ENCODE measurements at regions not wholly inside any gene's neighbourhood (a gene's known extent, or its start where the extent isn't known, plus 50 kb on each side); places are given as distances from the start of the nearest gene placed in this dataset.

GRCh38 chr1:175833502-175833901 lies 90.1 kb upstream of the TNR start:
- Histone ChIP-seq H3K4me2 (ENCODE audit: insufficient read depth in 1 of 2, low read depth in 2 of 2, low read length in 2 of 2) (no peak overlapping the region), H3K79me1 (ENCODE audit: low read depth, low read length) (no peaks in the 10 kb centered on the region), H3K14ac (ENCODE audit: insufficient read length) (no peak overlapping the region), H3K56ac (replicated peaks; ENCODE audit: insufficient read length, low read depth, low read length) (no peak overlapping the region), H2BK12ac (ENCODE audit: low read depth, low read length) (no peak overlapping the region), H3K4me1 (replicated peaks in 1 of 4; ENCODE audit: control insufficient read depth in 3 of 4, insufficient read depth in 4 of 4, low read length in 3 of 4) (peaks cover 0 to 16% (median under 1%) of the 10 kb centered on the region in 4 experiments; a peak in 5 of 7 replicates), H2BK20ac (ENCODE audit: low read length) (peak overlapping the region; percentile 90; the same call in 1 of the 2 replicates), H3K27ac (ENCODE audit: low read depth, low read length) (no peak overlapping the region), H3K79me2 (ENCODE audit: control insufficient read depth in 1 of 2, insufficient read depth in 2 of 2, low read length in 2 of 2) (no peaks in the 10 kb centered on the region), H2AFZ (ENCODE audit: low read length) (no peak overlapping the region), H3K4ac (replicated peaks; ENCODE audit: insufficient read length, low read depth, low read length) (no peak overlapping the region), H3K36me3 (ENCODE audit: control insufficient read depth in 2 of 4, insufficient read depth in 4 of 4, low read length in 3 of 4) (no peaks in the 10 kb centered on the region), H2BK120ac (replicated peaks; ENCODE audit: low read depth, low read length) (peak overlapping the region; percentile 12), H3K9me3 (ENCODE audit: insufficient read depth in 2 of 2, low read depth in 1 of 2, low read length in 1 of 2) (peaks cover 0 to 1% of the 10 kb centered on the region in 2 experiments; a peak in 2 of 4 replicates), H4K8ac (ENCODE audit: extremely low read depth, insufficient read depth, low read length) (no peak overlapping the region), H2AK5ac (ENCODE audit: low read depth, low read length) (no peak overlapping the region), H2BK15ac (ENCODE audit: low read length) (no peak overlapping the region), H2BK5ac (ENCODE audit: low read depth, low read length) (no peak overlapping the region), H3K23me2 (ENCODE audit: low read depth, low read length) (no peaks in the 10 kb centered on the region), H4K20me1 (replicated peaks in 1 of 2; ENCODE audit: control insufficient read depth in 1 of 2, insufficient read depth in 2 of 2, low read length in 2 of 2) (no peaks in the 10 kb centered on the region), H3K4me3 (ENCODE audit: extremely low read depth in 1 of 4, insufficient read depth in 2 of 4, low read depth in 3 of 4, low read length in 4 of 4) (no peak overlapping the region), H3K9ac (replicated peaks in 1 of 4; ENCODE audit: extremely low read depth in 1 of 4, low read depth in 3 of 4, low read length in 3 of 4) (no peak overlapping the region), H3K23ac (ENCODE audit: insufficient read length) (no peak overlapping the region), H3K18ac (ENCODE audit: extremely low read depth, low read length) (0 out of 2 replicates have a peak overlapping the region, but pooled peaks have one; percentile 27), H4K5ac (ENCODE audit: insufficient read length, low read depth, low read length) (no peak overlapping the region), H4K91ac (replicated peaks; ENCODE audit: insufficient read length, low read length) (no peak overlapping the region), H3K27me3 (replicated peaks in 1 of 4; ENCODE audit: control insufficient read depth in 3 of 4, extremely low read depth in 1 of 4, insufficient read depth in 3 of 4, low read length in 3 of 4) (no peaks in the 10 kb centered on the region)
- 82% methylated on average over 2 of the region's 2 CpGs; no CpG with 5 or more reads in 1 of the 2 experiments for WGBS, 2 experiments (ENCODE audit: extremely low coverage in 1 of 2, insufficient coverage in 1 of 2, insufficient read length in 1 of 2, insufficient replicate concordance in 2 of 2, low coverage in 1 of 2, low lambda C conversion rate in 2 of 2, missing lambda C conversion rate in 1 of 2)
- POLR2A ChIA-PET (ENCODE audit: partially characterized antibody) = interaction anchor here (1.0 to 1.7 kb wide), 2 partner anchors 15 to 32 kb away, joined by 3 to 6 read pairs; no protein-coding TSS in a partner anchor
- no peak for DNase-seq (ENCODE audit: low read depth in 1 of 2, low spot score in 2 of 2)
- FAIRE-seq = no peak
- no peak for TF ChIP-seq RNF2 (IDR thresholded peaks at IDR 0.05; ENCODE audit: borderline replicate concordance, low read depth, low read length, missing control alignments, poor library complexity, severe bottlenecking)
- TF ChIP-seq BACH1 (IDR thresholded peaks at IDR 0.05; ENCODE audit: low read length) = no peak
- no peak for TF ChIP-seq GABPA (IDR thresholded peaks at IDR 0.05; ENCODE audit: borderline replicate concordance, insufficient read depth, low read length)
- TF ChIP-seq SIN3A (conservative IDR thresholded peaks at IDR 0.05 in 1 of 2, IDR thresholded peaks at IDR 0.05 in 1 of 2; ENCODE audit: low read depth in 1 of 2, low read length in 2 of 2) = no peak
- TF ChIP-seq TAF7 (optimal IDR thresholded peaks at IDR 0.05; ENCODE audit: borderline replicate concordance, low read depth, low read length) = no peak
- no peak for TF ChIP-seq CREB1 (IDR thresholded peaks at IDR 0.05)
- no peak for TF ChIP-seq RBBP5 (IDR thresholded peaks at IDR 0.05; ENCODE audit: borderline replicate concordance, low read depth, low read length)
- TF ChIP-seq HDAC6 (IDR thresholded peaks at IDR 0.05; ENCODE audit: low read depth, low read length) = no peak
- no peak for TF ChIP-seq ASH2L (IDR thresholded peaks at IDR 0.05; ENCODE audit: low read length)
- TF ChIP-seq KDM4A (IDR thresholded peaks at IDR 0.05; ENCODE audit: low read depth, low read length, severe bottlenecking) = no peak
- TF ChIP-seq E2F6 (IDR thresholded peaks at IDR 0.05) = no peak
- TF ChIP-seq CHD2 (IDR thresholded peaks at IDR 0.05; ENCODE audit: low read length) = no peak
- TF ChIP-seq TEAD4 (IDR thresholded peaks at IDR 0.05; ENCODE audit: low read depth, low read length) = no peak
- CTCF ChIA-PET (ENCODE audit: partially characterized antibody) = interaction anchor here (0.6 to 2.6 kb wide), 5 partner anchors 10 to 211 kb away, joined by 3 to 11 read pairs (median 5); no protein-coding TSS in a partner anchor
